Neural cell (in vitro differentiated cells): ENCODE measurements at regions not wholly inside any gene's neighbourhood (a gene's known extent, or its start where the extent isn't known, plus 50 kb on each side); places are given as distances from the start of the nearest gene placed in this dataset.

ENCODE experiments used
- CTCF ChIP-seq: fragments of 450-650 bp; IDR thresholded peaks from 2 replicates; pipeline ENCODE4 v1.5.1; 2014; ENCODE audit warnings: antibody characterized with exemption, mild to moderate bottlenecking, moderate library complexity; ENCODE audit not compliant: poor library complexity, severe bottlenecking
- POLR2AphosphoS5 ChIP-seq: IDR thresholded peaks from 2 replicates; pipeline ENCODE4 v1.6.1; 2012

- no peak for TF ChIP-seq CTCF
- TF ChIP-seq POLR2AphosphoS5 = no peak
These were observed 224.6 kb upstream of the ZWINT start for GRCh38 chr10:56585447-56586171.
